ENCODE measurements at regions not wholly inside any gene's neighbourhood (a gene's known extent, or its start where the extent isn't known, plus 50 kb on each side); places are given as distances from the start of the nearest gene placed in this dataset.

GRCh38 chr17:79393358-79394052, 217.3 kb downstream of the RBFOX3 start:
- DNase-seq: peak; percentile 34

- DNase-seq: no peak
Observed at GRCh38 chr17:79392598-79392997, 218.3 kb downstream of the RBFOX3 start.

GRCh38 chr17:79391376-79392233, 219.2 kb downstream of the RBFOX3 start:
- DNase-seq: no peak

GRCh38 chr17:79389896-79390295, 221.0 kb downstream of the RBFOX3 start:
- DNase-seq: no peak

- DNase-seq: no peak
Observed at GRCh38 chr17:79388556-79389295, 222.1 kb downstream of the RBFOX3 start.

- DNase-seq: no peak
Observed at GRCh38 chr17:79387783-79388182, 223.1 kb downstream of the RBFOX3 start.

GRCh38 chr17:79385962-79386563, 224.8 kb downstream of the RBFOX3 start:
- DNase-seq: no peak

- DNase-seq: no peak
Observed at GRCh38 chr17:79382313-79382712, 228.5 kb downstream of the RBFOX3 start.

- no peak for DNase-seq
Observed at GRCh38 chr17:79379700-79380445, 231.0 kb downstream of the RBFOX3 start.

GRCh38 chr17:79377230-79377786, 233.5 kb downstream of the RBFOX3 start:
- DNase-seq: no peak

GRCh38 chr17:79374807-79375206, 236.0 kb downstream of the RBFOX3 start:
- no peak for DNase-seq

- DNase-seq: no peak
Observed at GRCh38 chr17:79374087-79374689, 236.7 kb downstream of the RBFOX3 start.

- DNase-seq: no peak
Observed at GRCh38 chr17:79372470-79373238, 238.2 kb downstream of the RBFOX3 start.

GRCh38 chr17:79371984-79372383, 238.9 kb downstream of the RBFOX3 start:
- DNase-seq: no peak

- no peak for DNase-seq
Observed at GRCh38 chr17:79370594-79370993, 240.3 kb downstream of the RBFOX3 start.

GRCh38 chr17:79370126-79370525, 240.7 kb downstream of the RBFOX3 start:
- no peak for DNase-seq

- no peak for DNase-seq
Observed at GRCh38 chr17:79369532-79369931, 241.3 kb downstream of the RBFOX3 start.

- no peak for DNase-seq
Observed at GRCh38 chr17:79369001-79369400, 241.8 kb downstream of the RBFOX3 start.

GRCh38 chr17:79368521-79368920, 242.3 kb downstream of the RBFOX3 start:
- DNase-seq: no peak

GRCh38 chr17:79366988-79367571, 243.8 kb downstream of the RBFOX3 start:
- no peak for DNase-seq
